H9 (cell line): ENCODE measurements at regions not wholly inside any gene's neighbourhood (a gene's known extent, or its start where the extent isn't known, plus 50 kb on each side); places are given as distances from the start of the nearest gene placed in this dataset.

Source experiments
- DNase-seq: peaks from one replicate; pipeline ENCODE4 v3.0.0-alpha.2; 2017
- H2AFZ ChIP-seq: one replicate; pipeline ENCODE4 v1.6.1; 2013; ENCODE audit warnings: mild to moderate bottlenecking, low read length, control low read depth, moderate library complexity
- H2AK5ac ChIP-seq: 2 replicates; pipeline ENCODE4 v1.6.1; 2013; ENCODE audit warnings: low read length, control low read depth, mixed read lengths; ENCODE audit not compliant: insufficient read length
- H2BK120ac ChIP-seq: one replicate; pipeline ENCODE4 v1.6.1; 2013; ENCODE audit warnings: low read depth, mild to moderate bottlenecking, low read length, control low read depth, inconsistent platforms; ENCODE audit not compliant: poor library complexity, severe bottlenecking
- H2BK12ac ChIP-seq: 2 replicates; pipeline ENCODE4 v1.6.1; 2013; ENCODE audit warnings: low read length, control low read depth, mixed read lengths, low read depth; ENCODE audit not compliant: insufficient read length
- H2BK15ac ChIP-seq: 2 replicates; pipeline ENCODE4 v1.6.1; 2013; ENCODE audit warnings: low read depth, low read length, control low read depth
- H2BK20ac ChIP-seq: one replicate; pipeline ENCODE4 v1.6.1; 2013; ENCODE audit warnings: low read depth, mild to moderate bottlenecking, low read length, control low read depth, inconsistent platforms; ENCODE audit not compliant: poor library complexity, severe bottlenecking
- H2BK5ac ChIP-seq: 2 replicates; pipeline ENCODE4 v1.6.1; 2013; ENCODE audit warnings: low read length, control low read depth, mixed read lengths; ENCODE audit not compliant: insufficient read length
- H3K14ac ChIP-seq: 2 replicates; pipeline ENCODE4 v1.6.1; 2013; ENCODE audit warnings: low read length, control low read depth; ENCODE audit not compliant: insufficient read depth
- H3K18ac ChIP-seq: 2 replicates; pipeline ENCODE4 v1.6.1; 2013; ENCODE audit warnings: low read depth, mild to moderate bottlenecking, mixed read lengths, low read length, control low read depth; ENCODE audit not compliant: insufficient read length
- H3K23ac ChIP-seq: 2 replicates; pipeline ENCODE4 v1.6.1; 2013; ENCODE audit warnings: low read length, control low read depth, mixed read lengths, low read depth; ENCODE audit not compliant: insufficient read length
- H3K23me2 ChIP-seq: 2 replicates; pipeline ENCODE4 v1.6.1; 2013; ENCODE audit warnings: low read depth, mild to moderate bottlenecking, mixed read lengths, low read length, control low read depth; ENCODE audit not compliant: insufficient read length, poor library complexity, severe bottlenecking
- H3K27ac ChIP-seq: 2 replicates; pipeline ENCODE4 v1.5.1; 2013; ENCODE audit warnings: low read length, control low read depth, mixed read lengths, low read depth; ENCODE audit not compliant: insufficient read length
- H3K27me3 ChIP-seq: 2 replicates; pipeline ENCODE4 v1.6.1; 2013; ENCODE audit warnings: low read length, control low read depth, inconsistent platforms; ENCODE audit not compliant: insufficient read depth
- H3K4ac ChIP-seq: 2 replicates; pipeline ENCODE4 v1.6.1; 2013; ENCODE audit warnings: low read depth, mild to moderate bottlenecking, control low read depth, inconsistent platforms, low read length, moderate library complexity
- H3K4me1 ChIP-seq: 2 replicates; pipeline ENCODE4 v1.6.1; 2013; ENCODE audit warnings: low read length, control low read depth, inconsistent platforms; ENCODE audit not compliant: insufficient read depth
- H3K4me2 ChIP-seq: 2 replicates; pipeline ENCODE4 v1.6.1; 2013; ENCODE audit warnings: low read length, control low read depth, mixed read lengths; ENCODE audit not compliant: insufficient read length, insufficient read depth
- H3K56ac ChIP-seq: 2 replicates; pipeline ENCODE4 v1.6.1; 2013; ENCODE audit warnings: low read depth, mild to moderate bottlenecking, mixed read lengths, low read length, control low read depth; ENCODE audit not compliant: insufficient read length
- H3K79me1 ChIP-seq: 2 replicates; pipeline ENCODE4 v1.6.1; 2013; ENCODE audit warnings: low read depth, mild to moderate bottlenecking, moderate library complexity, low read length, control low read depth, inconsistent platforms; ENCODE audit not compliant: insufficient read depth, poor library complexity, severe bottlenecking
- H3K79me2 ChIP-seq: 2 replicates; pipeline ENCODE4 v1.6.1; 2013; ENCODE audit warnings: low read length, control low read depth, inconsistent platforms; ENCODE audit not compliant: insufficient read depth
- H3K9ac ChIP-seq: 2 replicates; pipeline ENCODE4 v1.6.1; 2013; ENCODE audit warnings: low read length, control low read depth, mixed read lengths; ENCODE audit not compliant: insufficient read length; ENCODE audit errors: extremely low read depth
- H3K9me3 ChIP-seq: one replicate; pipeline ENCODE4 v1.6.1; 2013; ENCODE audit warnings: low read depth, low read length, inconsistent platforms; ENCODE audit not compliant: control insufficient read depth
- H3T11ph ChIP-seq: one replicate; pipeline ENCODE4 v1.6.1; 2013; ENCODE audit warnings: mild to moderate bottlenecking, low read length, control low read depth, inconsistent platforms
- H4K20me1 ChIP-seq: one replicate; pipeline ENCODE4 v1.6.1; 2013; ENCODE audit not compliant: control insufficient read depth, insufficient read length, insufficient read depth
- H4K5ac ChIP-seq: 2 replicates; pipeline ENCODE4 v1.6.1; 2013; ENCODE audit warnings: low read depth, mild to moderate bottlenecking, mixed read lengths, low read length, control low read depth; ENCODE audit not compliant: insufficient read length
- H4K8ac ChIP-seq: replicated peaks from 2 replicates; pipeline ENCODE4 v1.6.1; 2013; ENCODE audit warnings: low read length, control low read depth, mixed read lengths, low read depth; ENCODE audit not compliant: insufficient read length
- H4K91ac ChIP-seq: 2 replicates; pipeline ENCODE4 v1.6.1; 2013; ENCODE audit warnings: low read depth, mild to moderate bottlenecking, moderate library complexity, mixed read lengths, low read length, control low read depth; ENCODE audit not compliant: insufficient read length
- H3K27ac Mint-ChIP-seq, 3 experiments: 2 replicates in 2 of 3; 3 replicates in 1 of 3; pipeline ENCODE4 v1.8.0; 2020 to 2021; ENCODE audit warnings: mixed read lengths in 3 of 3, mild to moderate bottlenecking in 1 of 3, moderate library complexity in 1 of 3
- H3K27me3 Mint-ChIP-seq: 2 replicates; pipeline ENCODE4 v1.8.0; 2021; ENCODE audit warnings: low read depth, mild to moderate bottlenecking, moderate library complexity, mixed read lengths
- H3K36me3 Mint-ChIP-seq, 3 experiments: 2 replicates in 2 of 3; 3 replicates in 1 of 3; pipeline ENCODE4 v1.8.0; 2020 to 2021; ENCODE audit warnings: low read depth in 3 of 3, mixed read lengths in 3 of 3; ENCODE audit not compliant: insufficient read depth in 1 of 3
- H3K4me1 Mint-ChIP-seq, 2 experiments: 2 replicates each; pipeline ENCODE4 v1.8.0; 2020; ENCODE audit warnings: mixed read lengths in 2 of 2
- H3K4me3 Mint-ChIP-seq, 2 experiments: 2 replicates in 1 of 2; 3 replicates in 1 of 2; pipeline ENCODE4 v1.8.0; 2020 to 2021; ENCODE audit warnings: mild to moderate bottlenecking in 2 of 2, mixed read lengths in 2 of 2, moderate library complexity in 1 of 2
- H3K9me3 Mint-ChIP-seq, 2 experiments: 2 replicates in 1 of 2; 3 replicates in 1 of 2; pipeline ENCODE4 v1.8.0; 2020; ENCODE audit warnings: mild to moderate bottlenecking in 2 of 2, mixed read lengths in 2 of 2, moderate library complexity in 1 of 2
- WGBS: extraction: QIAGEN DNeasy Blood & Tissue Kit; methylation state at CpG from one replicate; pipeline ENCODE4 v1.1.7; 2013; ENCODE audit warnings: missing lambda C conversion rate, low lambda C conversion rate, mixed read lengths; ENCODE audit not compliant: insufficient read length; ENCODE audit errors: extremely low coverage; 5-methylcytosine and 5-hydroxymethylcytosine counted together
- TF ChIP-seq, protein P1 (sequence below): fragments of 200-600 bp; sonication (generic); conservative IDR thresholded peaks from 3 replicates; pipeline ENCODE4 v1.8.0; 2021; ENCODE audit warnings: antibody characterized with exemption, mild to moderate bottlenecking

DNA sequence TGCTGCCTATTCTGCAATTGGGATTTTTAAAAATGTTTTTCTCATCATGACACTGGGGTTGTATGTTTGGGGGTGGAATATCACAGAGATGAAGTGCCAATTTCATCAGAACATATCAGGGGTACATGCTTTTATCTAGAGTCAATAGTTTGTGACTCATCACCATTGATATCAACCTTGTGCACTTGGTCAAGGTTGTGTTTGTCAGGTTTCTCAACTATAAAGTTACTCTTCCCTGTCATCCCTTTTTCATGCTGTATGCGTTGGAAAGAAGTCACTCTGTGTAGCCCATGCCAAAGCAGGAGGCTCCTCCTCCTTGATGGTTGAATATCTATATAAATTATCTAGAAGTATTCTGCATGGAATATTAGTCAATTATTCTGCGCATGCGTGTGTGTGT, 145.4 kb upstream of the TSHZ2 start:
- no peaks in the 10 kb centered on the region for H3K9me3 ChIP-seq
- H3K27me3 ChIP-seq: no peaks in the 10 kb centered on the region
- H2BK20ac ChIP-seq: no peak overlapping the region
- Mint-ChIP-seq H3K36me3 (no peaks in the 10 kb centered on the region), H3K27ac (no peak overlapping the region), H3K4me3 (no peak overlapping the region), H3K9me3 (peaks cover 3 to 5% of the 10 kb centered on the region in 2 experiments; a peak in 2 of 5 replicates), H3K27me3 (no peaks in the 10 kb centered on the region), H3K4me1 (0 out of 4 replicates have a peak, but pooled peaks cover 0 to 3% of the 10 kb centered on the region in 2 experiments)
- H3K4me2 ChIP-seq: no peak overlapping the region
- no peak overlapping the region for H3K4ac ChIP-seq
- no peaks in the 10 kb centered on the region for H3K79me1 ChIP-seq
- H3K23me2 ChIP-seq: no peaks in the 10 kb centered on the region
- H3K14ac ChIP-seq: no peak overlapping the region
- H3K27ac ChIP-seq: no peak overlapping the region
- no CpG with 5 or more reads among the region's 3 CpGs for WGBS
- H3K56ac ChIP-seq: no peak overlapping the region
- H4K5ac ChIP-seq: no peak overlapping the region
- H3T11ph ChIP-seq: no peak overlapping the region
- no peaks in the 10 kb centered on the region for H4K20me1 ChIP-seq
- H3K4me1 ChIP-seq: no peaks in the 10 kb centered on the region
- H4K91ac ChIP-seq: no peak overlapping the region
- no peak overlapping the region for H2BK120ac ChIP-seq
- no peak overlapping the region for H3K9ac ChIP-seq
- no peak for DNase-seq
- no peak overlapping the region for H2BK15ac ChIP-seq
- no peak overlapping the region for H3K18ac ChIP-seq
- H3K79me2 ChIP-seq: no peaks in the 10 kb centered on the region
- no peak overlapping the region for H2BK12ac ChIP-seq
- no peak overlapping the region for H4K8ac ChIP-seq
- TF ChIP-seq, protein P1, sequence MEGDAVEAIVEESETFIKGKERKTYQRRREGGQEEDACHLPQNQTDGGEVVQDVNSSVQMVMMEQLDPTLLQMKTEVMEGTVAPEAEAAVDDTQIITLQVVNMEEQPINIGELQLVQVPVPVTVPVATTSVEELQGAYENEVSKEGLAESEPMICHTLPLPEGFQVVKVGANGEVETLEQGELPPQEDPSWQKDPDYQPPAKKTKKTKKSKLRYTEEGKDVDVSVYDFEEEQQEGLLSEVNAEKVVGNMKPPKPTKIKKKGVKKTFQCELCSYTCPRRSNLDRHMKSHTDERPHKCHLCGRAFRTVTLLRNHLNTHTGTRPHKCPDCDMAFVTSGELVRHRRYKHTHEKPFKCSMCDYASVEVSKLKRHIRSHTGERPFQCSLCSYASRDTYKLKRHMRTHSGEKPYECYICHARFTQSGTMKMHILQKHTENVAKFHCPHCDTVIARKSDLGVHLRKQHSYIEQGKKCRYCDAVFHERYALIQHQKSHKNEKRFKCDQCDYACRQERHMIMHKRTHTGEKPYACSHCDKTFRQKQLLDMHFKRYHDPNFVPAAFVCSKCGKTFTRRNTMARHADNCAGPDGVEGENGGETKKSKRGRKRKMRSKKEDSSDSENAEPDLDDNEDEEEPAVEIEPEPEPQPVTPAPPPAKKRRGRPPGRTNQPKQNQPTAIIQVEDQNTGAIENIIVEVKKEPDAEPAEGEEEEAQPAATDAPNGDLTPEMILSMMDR: no peak
- H2AFZ ChIP-seq: no peak overlapping the region
- H2AK5ac ChIP-seq: no peak overlapping the region
- no peak overlapping the region for H3K23ac ChIP-seq
- no peak overlapping the region for H2BK5ac ChIP-seq
